Renal cortex interstitium (tissue), 11 donors: ENCODE measurements at regions not wholly inside any gene's neighbourhood (a gene's known extent, or its start where the extent isn't known, plus 50 kb on each side); places are given as distances from the start of the nearest gene placed in this dataset.
"Not testable (repeated sequence)": the region's sequence is repeated elsewhere in the genome, so short reads cannot be mapped to it uniquely, and the experiment has no call there.

ENCODE experiments used
- DNase-seq, 11 donors: peaks; one replicate each; pipeline ENCODE4 v3.0.0-alpha.2; 2013; ENCODE audit warnings: low read depth in 9 of 11, low spot score in 4 of 11; ENCODE audit errors: extremely low read depth in 1 of 11

GRCh38 chr5:152136321-152136720 is 211.7 kb upstream of the GLRA1 start:
- no peak for DNase-seq

DNA sequence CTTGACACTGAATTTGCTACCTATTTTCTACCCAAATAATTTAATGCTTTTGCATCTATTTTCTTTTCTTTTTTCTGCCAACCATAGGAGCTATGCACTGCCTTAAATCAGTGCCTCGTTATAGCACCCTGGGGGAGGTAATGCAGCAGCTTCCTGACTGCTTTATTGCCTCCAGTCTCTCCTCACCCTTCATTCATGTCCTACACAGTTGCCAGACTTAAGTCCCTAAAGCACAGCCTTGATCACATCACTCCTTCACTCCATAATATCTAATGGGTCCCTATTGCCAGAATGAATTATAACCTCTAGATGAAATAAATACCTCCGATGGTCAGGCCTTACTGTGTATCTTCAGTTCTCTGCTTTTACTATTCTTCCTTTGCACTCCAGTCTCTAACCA is 211.2 kb upstream of the GLRA1 start:
- DNase-seq, result no peak

DNA sequence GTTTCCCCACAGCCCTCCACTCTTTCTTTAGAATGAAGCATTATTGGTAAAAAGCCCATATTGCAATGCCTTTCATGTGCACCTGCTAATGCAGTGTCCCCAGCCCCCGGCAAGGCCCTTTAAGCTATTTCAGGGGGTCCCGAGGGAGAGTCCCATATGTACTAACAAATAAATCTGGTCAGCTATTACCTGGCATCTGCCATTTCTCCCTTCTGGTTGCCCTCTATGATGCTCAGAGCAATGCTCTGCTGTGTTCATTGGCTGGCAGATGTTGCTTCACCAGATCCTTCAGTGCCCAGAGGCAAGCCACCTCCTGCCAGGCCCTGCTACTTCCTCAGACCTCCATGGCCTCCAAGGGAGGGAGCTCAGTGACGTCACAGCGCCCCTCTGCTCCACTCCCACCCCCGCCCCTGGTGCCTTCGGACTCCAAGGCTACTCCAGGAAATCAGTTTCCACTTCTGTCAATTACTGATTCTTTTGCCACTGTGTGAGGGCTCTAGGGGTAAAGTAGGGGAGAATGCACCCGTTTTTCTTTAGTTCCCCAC is 201.1 kb upstream of the GLRA1 start:
- no peak for DNase-seq

DNA sequence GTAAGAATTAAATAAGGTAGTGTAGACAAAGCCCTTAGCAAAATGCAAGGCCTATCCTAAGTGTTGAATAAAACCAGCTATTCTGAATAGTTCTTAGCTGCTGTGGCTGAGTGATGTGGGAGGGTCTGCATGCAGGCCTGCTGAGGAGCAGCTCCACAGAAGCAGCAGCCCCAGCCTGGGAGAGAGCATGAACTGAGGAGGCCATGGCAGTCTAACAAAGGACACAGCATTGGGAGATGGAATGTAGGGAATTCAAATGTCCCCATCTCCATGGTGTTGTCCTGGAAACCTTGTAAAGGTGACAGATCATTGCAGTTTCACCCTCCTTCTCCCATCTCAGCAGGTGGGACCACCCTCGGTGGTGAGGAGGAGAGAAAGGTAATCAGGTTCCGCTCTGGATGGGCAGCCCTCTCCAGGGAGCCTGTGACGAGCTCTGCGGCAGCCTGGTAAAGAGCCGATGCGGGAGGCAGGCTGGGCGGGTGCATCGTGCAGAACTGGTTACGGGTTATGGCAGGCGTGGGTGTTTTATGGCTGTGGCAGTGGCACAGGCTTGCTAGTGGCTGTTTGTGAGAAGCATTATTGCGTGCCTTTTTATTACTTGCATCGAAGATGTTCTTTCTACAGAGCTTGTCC is 199.9 kb upstream of the GLRA1 start:
- no peak for DNase-seq

DNA sequence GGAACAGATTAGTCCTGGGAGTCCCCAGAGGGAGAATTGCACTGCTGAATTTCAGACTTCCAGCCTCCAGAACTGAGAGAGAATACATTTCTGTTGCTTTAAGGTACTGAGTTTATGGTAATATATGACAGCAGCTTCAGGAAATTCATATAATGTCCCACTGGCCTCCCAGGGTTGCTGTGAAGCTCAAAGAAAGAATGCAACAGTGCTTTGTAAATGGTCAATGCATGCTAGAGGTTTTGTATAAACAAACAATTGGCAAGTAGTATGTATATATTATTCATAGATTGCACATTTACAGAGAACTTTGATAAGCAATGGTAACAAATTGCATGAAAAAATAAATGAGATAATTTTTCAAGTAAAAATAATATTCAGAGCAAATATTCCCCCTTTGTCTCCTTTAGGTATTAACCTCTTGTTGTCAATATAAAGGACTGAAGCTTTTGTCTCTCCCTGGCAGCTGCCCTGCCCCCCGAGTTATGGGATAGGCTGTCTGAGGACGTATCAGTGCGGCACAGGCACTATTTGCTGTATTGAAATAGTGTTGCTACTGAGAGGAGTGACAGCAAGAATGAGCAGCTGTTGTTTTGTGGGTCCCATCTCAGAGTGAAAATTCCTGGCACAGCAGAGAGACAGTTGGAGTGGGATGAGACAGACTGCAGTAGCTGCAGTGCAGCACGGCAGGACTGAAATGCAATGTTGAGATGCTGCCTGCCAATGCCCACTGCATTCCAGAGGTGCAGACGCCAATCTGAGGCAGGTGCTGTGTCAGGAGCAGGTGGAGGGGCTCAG is 194.2 kb upstream of the GLRA1 start:
- DNase-seq, result no peak

DNA sequence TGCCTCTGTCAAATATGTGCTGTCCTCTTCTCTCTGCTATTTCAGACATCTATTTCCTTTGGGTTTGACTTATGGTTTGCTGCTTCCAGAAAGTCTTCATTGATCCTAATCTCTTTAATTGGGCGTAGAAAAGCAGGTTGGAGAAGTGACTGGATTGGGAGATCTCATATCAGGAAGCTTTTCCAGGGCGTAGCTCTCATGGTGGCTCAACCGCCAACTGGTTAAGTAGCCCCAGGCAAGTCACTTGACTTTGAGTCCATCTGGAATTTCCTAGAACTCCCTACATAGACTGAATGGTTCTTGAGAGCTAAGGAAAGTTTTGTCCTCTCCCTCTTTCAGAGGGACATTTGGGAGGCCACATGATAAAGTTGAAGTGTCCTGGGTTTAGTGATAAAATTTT is 192.3 kb upstream of the GLRA1 start:
- DNase-seq, result no peak

DNA sequence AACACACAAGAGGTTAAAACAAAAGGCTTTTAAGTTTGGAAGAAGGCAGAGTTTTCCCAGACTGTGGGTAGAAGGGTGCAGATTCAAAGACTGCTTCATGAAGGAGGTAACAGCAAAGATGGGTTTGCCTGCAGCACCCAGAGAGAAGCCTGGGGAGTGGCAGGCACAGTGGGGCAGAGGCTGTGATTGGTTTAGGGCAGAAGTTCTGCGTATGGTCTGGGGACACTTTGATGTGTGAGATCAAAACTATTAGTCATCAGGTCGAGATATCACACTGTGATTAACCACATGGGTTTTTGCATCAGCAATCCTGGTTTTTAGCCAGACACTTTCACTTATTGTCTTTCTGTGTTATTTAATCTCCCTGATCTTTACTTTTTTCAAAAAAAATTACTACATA is 188.8 kb upstream of the GLRA1 start:
- no peak for DNase-seq

- DNase-seq, result no peak
Observed at GRCh38 chr5:152107220-152107619, 182.6 kb upstream of the GLRA1 start.

GRCh38 chr5:152106571-152106970 is 181.9 kb upstream of the GLRA1 start:
- no peak for DNase-seq

GRCh38 chr5:152105085-152105484 is 180.4 kb upstream of the GLRA1 start:
- DNase-seq, result no peak

DNA sequence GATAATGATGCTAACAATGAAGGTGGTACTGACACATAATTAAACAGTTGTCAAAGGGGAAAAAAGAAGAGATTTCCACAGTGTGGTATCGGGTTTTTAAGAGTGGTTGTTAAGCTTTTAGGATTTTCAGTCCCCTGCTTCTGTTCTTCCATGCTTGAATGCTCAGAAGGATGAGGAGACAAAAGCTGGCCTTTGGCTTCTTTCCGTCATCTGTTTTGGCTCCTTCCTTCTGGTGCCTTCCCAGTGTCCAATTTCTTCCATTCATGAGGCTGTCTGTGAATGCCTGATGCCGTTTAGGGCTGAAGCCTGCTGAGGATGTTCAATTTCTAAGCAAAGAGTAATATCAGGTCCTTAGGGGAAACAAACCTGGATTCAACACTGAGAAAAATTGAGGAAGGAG is 179.6 kb upstream of the GLRA1 start:
- no peak for DNase-seq

DNA sequence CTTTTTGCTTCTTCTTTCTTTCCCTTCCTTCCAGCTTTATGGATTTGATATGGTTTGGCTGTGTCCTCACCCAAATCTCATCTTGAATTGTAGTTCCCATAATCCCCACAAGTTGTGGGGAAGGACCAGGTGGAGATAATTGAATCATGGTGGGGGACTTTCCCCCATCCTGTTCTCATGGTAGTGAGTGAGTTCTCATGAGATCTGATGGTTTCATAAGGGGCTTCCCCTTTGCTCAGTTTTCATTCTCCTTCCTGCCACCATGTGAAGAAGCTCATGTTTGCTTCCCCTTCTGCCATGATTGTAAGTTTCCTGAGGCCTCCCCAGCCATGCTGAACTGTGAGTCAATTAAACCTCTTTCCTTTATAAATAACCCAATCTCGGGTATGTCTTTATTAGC is 178.3 kb upstream of the GLRA1 start:
- DNase-seq, result not testable (repeated sequence)

DNA sequence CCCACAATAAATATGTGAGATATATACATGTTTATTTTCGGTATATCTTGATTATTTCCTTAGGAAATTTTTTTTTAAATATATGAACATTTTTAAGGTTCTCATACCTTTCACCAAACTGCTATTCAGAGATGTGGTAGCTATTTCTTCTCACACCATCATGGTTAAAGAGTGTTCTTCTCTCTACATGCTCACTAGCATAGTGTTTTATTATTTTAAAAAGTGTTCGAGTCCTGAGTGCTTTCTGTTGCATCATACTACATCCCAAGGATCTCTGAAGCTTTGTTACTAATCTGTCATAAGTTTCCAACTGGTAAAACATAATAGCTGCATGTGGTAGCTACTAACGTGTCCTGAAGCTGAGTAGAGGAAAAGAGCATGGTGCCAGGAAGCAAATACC is 177.4 kb upstream of the GLRA1 start:
- DNase-seq, result no peak

GRCh38 chr5:152100462-152100861 is 175.8 kb upstream of the GLRA1 start:
- DNase-seq, result no peak

- no peak for DNase-seq
Observed at GRCh38 chr5:152097128-152097527, 172.5 kb upstream of the GLRA1 start.

DNA sequence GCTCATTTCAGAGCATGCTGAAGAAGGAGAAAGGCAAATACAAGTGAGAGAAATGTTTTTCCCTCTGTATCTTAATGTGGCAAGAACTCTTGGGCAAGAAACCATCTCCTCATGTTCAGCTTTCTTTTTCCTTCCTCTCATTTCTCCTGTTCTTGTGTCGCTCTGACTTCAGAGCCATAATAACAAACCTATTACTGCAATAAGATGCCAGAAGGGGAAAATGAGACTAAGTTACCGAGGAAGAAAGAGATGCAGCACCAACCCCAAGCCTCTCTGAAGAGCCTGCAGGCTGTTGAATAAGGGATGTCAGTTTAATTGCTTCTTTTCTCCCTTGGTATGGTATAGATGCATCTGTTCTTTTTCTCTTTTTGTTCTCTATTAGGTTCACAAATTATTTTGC is 170.1 kb upstream of the GLRA1 start:
- DNase-seq, result no peak

DNA sequence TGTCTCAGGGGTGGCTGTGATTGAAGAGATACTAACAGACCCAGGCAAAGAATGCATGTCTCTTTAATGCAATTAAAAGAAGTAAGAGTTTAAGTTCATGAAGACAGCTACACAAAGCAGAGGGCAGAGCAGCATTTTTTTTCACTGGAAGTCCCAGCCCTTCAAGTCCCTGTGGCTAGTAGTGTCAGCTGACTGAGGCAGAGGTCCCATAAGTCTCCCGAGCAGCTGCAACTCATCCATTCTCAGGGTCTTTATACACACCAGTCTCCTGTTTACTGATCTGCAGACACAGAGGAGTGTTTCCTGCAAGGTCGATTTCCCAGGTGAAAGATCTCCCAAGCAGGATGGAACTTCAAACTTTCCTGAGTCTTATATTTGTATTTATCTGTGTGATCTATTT is 169.4 kb upstream of the GLRA1 start:
- peak in 1 of 11 donors; percentile 11 for DNase-seq

DNA sequence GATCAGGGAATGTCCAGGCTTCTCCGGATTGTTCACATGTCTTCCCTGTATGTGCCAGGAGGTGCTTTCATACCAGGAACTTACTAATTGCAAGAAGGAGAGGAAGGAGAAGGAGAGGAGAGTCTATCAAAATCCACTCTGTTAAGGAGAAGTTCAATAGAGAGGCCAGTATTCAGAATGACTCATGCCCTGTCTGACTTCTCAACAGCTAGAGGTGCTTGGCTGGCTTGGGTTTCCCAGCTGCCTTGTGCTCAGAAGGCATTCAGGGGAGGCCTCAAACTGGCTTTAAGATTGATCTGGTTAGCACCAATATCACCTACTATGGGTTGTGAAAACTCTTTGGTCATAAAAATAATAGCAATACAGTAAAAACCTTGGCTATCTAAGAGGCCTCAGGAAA is 167.9 kb upstream of the GLRA1 start:
- no peak for DNase-seq

- DNase-seq, result no peak
Observed at GRCh38 chr5:152089644-152090043, 165.0 kb upstream of the GLRA1 start.

GRCh38 chr5:152086668-152087067 is 162.0 kb upstream of the GLRA1 start:
- DNase-seq, result no peak

- no peak for DNase-seq
Observed at GRCh38 chr5:152084476-152084875, 159.8 kb upstream of the GLRA1 start.
